ENCODE measurements at regions not wholly inside any gene's neighbourhood (a gene's known extent, or its start where the extent isn't known, plus 50 kb on each side); places are given as distances from the start of the nearest gene placed in this dataset.

DNA sequence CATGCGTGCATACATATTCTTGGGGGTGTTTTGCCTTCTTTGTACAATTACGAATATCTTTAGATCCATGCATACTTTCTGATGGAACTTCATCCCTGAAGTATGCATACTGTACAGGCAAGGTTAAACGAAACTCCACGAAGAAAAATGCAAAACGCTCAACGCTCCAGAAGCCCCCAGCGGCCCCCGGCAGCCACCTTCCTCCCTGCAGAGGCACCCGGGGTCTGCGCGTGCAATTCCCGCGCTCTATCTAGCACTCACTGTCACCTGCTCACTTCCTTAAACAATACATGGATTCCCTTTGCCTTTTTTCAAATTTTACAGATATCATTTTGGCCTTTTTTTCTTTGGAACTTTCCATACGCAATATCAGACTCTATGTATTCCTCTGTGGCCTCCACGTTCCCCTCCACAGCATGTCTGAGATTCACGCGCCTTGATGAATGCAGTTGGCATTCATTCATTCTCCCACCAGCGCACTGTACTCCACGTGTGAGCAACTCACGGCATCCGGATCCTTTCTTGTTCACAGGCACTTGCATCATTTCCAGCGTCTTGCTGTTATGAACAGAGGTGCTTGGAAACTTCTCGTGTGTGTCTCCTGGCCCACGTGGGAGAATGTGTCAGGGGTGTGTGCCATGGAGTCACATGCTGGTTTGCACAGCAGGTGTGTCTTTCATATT lies 214.3 kb downstream of the CTTN start:
- TF ChIP-seq, protein P1, sequence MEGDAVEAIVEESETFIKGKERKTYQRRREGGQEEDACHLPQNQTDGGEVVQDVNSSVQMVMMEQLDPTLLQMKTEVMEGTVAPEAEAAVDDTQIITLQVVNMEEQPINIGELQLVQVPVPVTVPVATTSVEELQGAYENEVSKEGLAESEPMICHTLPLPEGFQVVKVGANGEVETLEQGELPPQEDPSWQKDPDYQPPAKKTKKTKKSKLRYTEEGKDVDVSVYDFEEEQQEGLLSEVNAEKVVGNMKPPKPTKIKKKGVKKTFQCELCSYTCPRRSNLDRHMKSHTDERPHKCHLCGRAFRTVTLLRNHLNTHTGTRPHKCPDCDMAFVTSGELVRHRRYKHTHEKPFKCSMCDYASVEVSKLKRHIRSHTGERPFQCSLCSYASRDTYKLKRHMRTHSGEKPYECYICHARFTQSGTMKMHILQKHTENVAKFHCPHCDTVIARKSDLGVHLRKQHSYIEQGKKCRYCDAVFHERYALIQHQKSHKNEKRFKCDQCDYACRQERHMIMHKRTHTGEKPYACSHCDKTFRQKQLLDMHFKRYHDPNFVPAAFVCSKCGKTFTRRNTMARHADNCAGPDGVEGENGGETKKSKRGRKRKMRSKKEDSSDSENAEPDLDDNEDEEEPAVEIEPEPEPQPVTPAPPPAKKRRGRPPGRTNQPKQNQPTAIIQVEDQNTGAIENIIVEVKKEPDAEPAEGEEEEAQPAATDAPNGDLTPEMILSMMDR (conservative IDR thresholded peaks at IDR 0.05): no peak
- TF ChIP-seq EZH2 (IDR thresholded peaks at IDR 0.05; ENCODE audit: low read depth): no peak
